Hematopoietic multipotent progenitor cell treated with erythropoietin and hydrocortisone succinate and interleukin-3 and kit ligand, for 4 days (in vitro differentiated cells): ENCODE measurements at regions not wholly inside any gene's neighbourhood (a gene's known extent, or its start where the extent isn't known, plus 50 kb on each side); places are given as distances from the start of the nearest gene placed in this dataset.
A peak's percentile ranks its signal among the peaks of the same experiment; 100 is the strongest.

Experiments
- DNase-seq: peaks from one replicate; pipeline ENCODE4 v3.0.0-alpha.2; 2015

DNA sequence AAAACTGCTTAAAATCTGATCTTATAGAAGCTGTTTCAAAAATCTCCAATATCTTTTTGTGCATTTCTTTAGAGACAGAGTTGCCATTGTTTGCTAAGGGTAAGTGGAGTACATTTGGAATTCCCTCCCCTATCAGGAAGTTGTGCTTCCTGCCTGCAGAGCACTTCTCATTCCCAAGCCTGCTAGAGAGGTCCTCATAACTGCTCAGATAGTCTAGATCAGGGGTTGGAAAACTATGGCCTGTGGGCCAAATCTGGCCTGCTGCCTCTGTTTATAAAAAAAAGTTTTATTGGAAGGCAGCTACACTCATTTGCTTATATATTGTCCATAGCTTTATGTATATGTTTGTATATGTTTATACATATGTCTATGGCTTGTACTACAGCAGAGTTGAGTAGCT is 333.7 kb upstream of the PROK2 start:
- no peak for DNase-seq

DNA sequence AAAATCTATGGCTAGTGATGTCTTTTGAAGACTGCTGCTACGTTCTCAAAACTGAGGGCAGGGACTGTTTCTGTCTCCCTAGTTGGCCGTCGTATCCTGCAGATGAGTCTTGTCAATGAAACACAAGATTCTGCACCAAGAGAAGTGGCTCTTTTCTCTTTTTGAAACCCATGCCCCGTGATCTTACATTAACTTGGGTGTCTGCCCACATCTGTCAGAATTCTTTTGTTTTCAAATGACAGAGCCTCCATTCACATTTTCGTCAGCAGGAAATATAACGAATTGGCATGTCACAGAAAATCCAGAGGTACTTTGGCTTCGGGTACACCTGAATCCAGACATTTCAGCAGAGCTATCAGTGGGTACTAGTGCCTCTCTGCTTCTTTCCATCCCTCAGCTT is 331.3 kb upstream of the PROK2 start:
- DNase-seq = no peak

DNA sequence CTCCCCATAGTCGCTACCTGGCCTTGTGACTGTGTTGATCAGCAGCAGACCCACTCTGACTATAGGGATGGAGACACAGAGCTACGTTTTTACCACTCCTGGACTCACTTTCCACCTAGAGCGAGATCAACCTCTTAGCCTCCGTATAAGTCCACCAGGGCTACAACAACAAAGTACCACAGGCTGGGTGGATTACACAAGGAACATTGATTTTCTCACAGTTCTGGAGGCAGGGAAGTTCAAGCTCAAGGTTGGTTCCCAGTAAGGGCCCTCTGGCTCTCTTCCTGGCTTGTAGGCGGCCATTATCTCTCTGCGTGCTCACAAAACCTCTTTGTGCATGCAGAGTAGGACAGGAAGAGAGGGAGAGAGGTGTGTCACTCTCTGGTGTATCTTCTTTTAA is 330.4 kb upstream of the PROK2 start:
- DNase-seq = no peak

DNA sequence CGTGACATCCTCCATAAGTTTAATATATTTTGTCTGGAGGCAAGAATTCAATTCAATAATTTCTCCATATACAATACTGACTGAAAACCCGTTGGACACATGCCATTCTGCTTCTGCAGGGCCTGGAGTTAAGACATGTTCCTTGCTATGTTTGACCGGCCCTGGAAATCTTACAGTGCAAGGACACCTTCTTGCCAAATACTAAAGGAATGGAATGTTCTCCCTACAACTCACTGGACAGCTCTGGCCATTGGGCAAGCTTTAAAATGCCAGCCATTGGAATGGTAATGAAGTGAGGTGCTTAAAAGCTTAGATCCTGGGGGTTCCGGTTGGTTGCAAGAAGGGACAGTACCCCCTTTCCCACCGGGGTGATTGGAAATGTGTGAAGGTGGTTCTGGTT is 329.8 kb upstream of the PROK2 start:
- DNase-seq = no peak

DNA sequence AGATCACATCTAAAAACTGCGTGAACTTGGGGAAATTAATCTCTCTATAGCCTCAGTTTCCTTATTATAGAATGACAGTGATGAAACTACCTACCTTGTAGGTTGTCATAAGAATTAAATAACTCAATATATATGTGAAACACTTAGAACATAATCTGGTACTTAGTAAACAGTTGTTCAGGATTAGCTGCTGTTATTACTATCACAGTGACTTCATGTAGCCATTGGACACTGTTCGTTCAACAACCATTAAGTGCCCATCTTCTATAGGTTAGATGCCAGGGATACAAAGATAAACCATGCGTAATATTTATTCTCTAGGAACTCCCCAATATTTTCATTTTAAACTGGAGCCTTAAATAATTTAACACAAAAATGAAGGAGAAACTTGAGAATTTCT is 329.0 kb upstream of the PROK2 start:
- no peak for DNase-seq

DNA sequence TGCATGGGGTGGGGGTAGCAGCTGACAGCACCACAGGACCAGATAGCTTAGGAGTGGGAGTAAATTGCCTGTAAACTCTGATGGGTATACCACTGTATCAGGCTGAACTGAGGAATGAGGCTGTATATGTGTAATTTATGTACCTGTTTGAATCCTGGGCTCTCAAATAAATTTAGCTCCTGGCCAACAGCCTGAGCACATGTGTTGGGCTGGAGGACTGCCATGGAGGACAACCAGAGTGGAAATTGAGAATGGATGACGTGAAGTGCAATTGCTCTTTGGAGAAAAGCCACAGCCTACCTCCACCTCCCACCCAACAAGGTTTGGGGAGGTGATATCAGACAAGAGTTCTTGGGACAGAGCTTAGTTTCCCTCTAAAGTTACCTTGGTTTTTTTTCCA is 328.6 kb upstream of the PROK2 start:
- no peak for DNase-seq

DNA sequence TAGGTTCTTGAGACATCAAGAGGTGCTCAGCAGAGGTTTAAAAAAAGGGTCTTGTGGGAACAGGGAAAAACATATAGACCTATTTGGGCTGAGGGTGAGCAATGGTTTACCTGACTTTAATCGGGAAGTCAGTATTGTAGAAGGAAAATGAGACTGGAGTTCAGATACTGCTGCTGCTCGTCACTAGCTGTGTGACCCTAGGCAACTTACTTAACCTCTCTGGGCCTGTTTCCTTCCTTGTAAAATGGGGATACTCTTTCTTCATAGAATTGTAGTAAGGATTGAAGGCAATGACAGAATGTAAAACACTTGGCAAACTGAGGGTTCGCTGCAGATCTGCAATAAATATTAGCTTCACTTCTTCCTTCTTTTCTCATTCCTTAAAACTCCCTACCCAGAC is 327.5 kb upstream of the PROK2 start:
- no peak for DNase-seq

DNA sequence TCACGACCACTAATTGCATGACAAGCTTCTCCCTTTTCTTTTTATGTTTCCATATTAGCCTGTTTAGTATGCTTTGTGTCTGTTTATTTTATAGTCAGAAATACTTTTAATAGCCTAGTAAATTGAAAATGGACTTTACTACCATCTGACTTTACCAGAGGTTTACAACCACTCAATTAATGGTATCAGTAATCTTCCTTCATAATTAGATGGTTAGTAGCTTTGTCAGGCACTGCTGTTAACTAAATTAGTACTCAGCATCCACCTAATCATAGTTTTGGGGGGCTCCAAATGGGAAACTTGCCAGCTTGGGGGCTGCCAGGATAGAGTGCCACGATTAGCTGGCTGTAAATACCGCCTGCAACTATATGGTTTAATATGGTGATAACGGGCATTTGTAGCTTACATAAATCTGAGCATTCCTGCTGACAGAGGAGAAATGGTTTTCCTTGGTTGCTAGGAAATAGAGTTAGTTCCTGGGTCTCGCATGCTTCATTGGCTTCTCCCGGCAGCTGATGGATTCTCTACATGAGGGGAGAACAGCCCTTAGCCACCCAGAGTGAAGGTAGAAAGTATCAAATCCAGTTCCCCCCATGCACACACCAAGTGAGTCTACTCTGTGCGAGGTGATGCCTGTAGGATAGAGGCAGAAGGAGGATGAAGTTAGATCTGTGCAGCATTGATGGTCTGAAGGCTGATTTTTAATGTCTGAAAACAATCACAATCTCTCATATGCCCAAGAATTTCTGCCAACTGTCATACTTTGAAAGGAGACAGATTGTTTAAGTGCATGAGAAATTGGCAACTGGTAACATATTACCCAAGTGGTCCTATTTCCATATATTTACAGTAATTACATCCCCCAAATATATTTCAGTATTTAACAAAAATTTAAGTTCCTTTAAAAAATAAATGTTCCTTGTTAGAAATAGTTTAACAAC is 326.6 kb upstream of the PROK2 start:
- no peak for DNase-seq

DNA sequence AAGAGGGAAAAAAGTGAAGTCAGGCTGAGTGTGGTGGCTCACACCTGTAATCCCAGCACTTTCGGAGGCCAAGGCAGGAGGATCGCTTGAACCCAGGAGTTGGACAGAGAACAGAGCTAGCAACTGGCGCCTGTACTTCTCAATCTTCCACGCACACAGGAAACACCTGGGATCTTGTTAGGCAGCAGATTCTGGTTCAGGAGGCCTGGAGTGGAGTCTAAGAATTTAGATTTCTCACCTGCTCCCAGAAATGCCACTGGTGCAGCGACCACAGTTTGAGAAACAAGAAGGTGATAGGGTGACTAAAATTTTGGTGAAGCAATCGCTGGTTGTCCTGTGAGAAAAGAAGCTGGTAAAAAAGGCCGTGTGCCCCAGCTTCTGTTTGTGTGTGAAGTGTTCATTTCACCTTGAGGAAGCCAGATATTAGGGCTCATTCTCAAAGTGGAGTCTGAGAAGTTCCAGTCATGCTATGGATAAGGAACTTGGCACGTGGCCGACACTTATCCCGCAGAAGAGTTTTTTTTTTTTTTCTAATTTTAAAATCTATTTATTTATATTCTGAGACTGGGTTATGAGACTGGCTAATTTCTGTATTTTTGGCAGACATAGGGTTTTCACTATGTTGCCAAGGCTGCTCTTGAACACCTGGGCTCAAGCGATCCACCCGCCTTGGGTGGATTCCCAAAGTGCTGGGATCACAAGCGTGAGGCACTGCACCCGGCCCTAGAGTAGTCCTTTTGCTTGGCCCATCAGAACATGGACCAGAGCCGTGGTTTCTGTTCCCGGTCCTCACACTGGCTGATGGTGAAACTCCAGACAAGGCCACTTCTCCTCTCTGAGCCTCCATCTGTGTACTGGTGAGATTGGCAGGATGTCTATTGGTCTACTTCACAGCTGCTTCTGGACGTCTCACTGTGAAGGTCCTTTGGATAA is 324.6 kb upstream of the PROK2 start:
- no peak for DNase-seq

DNA sequence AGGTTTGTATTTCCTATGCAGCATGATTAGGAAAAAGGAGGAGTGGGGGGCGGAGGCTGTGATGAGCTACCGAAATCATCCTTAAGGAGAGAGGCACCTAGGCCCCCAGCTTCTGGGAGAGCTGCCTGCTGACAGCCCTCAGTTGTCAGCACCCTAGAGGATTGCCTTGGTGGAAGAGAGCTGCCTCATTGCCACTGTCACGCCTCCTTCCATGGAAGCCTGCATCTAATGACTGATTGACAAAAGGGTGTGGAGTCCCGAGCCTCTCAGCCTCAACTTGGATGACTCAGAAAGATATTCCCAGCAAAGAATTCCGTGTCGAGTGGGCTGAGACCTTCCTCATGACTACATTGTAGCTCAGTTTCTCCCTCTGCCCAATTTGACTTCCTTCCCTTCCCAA is 320.4 kb upstream of the PROK2 start:
- no peak for DNase-seq

DNA sequence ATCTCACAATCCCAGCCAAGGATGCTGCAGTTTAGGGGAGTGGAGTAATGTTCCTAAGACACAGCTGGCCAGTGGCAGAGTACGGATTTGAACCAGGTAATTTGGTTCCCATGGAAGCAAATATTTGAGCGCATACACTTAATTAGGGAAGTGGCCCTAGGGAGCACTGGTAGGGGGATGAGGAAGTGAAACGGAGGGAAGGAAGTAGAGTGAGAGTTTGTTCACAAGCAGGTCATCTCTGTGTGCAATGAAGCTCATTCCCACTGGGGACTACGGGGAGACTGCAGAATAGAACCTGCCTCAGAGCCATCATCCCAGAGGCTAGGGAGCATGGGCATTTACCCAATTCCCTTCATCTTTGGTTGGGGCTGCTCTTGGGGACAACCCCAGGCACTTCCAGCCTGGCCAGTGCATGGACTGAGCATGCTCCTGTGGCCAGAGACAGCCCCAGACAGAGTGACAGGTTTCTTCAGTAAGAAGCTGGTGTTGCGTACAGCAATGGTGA is 317.2 kb upstream of the PROK2 start:
- peak; percentile 53 for DNase-seq

DNA sequence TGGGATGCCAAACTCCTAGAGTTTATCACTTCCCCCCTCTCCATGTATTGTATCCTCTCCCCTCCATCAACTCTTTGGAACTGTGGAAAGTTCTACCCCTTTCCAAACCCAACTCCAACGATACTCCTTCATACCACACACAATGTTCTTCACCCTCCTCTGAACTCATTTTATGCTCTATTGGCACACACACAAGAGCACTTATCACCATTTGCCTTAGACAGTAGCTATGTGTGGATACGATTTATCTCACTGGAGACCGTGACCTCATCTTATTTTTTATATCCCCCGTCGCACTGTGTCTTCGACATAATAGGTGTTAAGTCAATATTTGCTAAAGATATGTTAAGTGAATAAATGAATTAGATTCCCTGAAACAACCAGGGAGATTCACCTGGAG is 316.5 kb upstream of the PROK2 start:
- no peak for DNase-seq

DNA sequence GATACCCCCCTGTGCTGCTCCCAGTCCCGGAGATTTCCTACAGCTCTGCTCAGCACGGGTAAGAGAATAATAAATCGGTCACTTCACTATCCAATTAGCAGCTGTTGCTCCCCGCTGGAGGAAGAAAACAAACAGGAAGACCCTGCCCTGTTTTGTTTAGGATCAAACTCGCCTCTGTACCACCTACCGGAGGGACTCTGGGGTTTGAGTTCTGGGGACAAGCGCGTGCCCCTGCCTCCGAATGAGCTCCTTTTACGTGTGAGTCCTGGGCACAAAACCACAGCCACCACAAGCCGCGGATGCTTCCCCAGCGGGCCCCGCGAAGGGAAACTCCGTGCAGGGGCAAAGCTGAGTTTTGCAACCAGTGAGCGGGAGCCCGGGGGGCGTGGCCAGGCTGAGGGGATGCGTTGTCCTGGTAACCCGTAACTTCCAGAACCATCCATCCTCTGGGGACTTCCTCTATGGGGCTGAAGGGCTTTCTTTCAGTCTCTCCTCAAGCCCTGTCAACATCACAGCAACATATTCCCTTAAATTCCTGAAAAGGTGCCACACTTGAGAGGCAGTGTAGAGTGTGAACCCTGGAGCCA is 315.7 kb upstream of the PROK2 start:
- peak; percentile 90 for DNase-seq

DNA sequence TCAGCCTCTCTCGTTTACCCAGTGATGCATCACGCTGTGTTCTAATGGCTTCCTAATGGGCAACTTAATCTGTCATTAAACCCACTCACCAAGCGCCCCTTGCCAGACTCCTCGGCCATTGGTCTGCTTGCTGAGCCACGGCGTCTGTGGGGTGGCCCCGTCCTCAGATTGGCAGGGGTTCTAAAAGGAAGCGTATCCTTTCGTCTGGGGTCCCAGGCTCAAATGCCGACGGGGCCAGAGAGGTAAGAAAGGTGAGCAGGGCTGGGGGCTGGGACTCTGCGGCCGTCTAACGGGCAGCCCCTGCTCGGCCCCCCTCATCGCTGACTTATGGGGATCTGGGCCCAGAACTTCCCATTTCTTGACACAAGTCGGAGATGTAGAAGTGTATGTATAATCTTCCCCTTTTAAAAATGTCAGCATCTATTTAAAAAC is 315.1 kb upstream of the PROK2 start:
- DNase-seq = peak; percentile 60

DNA sequence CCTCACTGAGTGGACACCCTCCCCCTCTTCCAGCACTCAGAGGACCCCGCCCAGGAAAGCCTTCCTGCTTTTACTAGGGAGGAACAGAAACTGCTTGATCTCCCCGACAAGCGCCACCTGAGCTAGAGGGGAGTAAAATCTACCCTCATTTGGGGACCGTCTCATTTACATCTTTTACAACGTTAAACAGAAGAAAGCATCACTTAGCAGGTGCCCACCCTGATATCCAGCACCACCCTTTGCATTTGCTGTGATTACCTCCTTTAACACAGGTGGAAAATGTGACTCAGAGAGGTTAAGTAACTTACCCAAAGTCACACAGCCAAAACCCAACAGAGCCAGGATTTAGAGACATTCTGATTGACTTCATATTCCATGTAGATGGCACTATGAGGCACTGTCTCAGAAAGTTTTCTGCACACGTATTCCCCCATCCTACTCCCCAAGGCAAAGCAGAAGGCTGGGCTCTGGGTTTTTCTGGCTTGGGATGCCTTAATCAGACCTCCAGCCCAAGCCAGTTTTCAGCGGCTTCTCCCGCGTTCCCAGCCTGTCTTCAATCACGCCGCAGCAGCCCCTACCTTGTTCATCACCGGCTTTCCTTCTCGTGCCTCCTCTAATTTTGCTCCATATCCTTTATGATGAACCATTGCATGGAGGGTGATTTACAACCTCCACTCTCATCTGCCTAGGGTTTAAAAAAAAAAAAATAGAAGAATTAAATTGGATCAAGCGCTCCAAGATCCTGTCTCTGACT is 314.6 kb upstream of the PROK2 start:
- DNase-seq = no peak

DNA sequence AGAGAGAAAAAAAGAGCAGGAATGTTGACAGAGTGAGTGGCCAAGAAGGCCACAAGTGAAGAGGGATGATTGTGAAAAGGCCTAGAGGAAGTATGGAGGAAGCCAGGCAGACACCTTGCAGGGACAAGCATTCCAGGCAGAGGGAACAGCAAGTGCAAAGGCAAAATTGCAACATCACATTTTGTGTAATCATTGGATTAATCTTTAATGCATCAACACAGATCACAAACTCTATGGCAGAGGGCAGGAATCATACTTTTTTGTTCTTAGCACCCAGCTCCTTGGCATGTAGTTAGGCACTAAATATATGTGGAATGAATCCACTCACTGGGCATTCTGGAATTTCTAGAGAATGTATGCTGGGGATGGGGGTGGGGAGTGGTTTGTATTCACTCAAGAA is 312.1 kb upstream of the PROK2 start:
- DNase-seq = no peak

DNA sequence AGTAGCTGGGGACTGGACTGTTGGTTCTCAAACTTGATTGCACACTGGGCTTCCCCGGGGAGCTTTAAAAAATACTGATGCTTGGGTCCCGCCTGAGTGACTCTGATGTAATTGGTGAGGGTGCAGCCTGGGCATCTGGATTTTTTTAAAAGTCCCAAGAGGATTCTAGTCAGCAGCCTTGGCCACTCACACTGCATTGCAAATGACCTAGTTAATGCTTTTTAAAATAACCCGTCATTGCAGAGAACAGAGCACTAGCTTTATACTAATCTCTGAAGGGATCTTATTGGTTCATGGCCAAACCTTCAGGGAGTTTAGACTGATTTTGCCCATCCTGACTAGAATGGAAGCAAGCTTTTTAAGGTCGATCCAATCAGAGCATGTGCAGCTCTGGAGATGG is 310.6 kb upstream of the PROK2 start:
- DNase-seq = no peak

DNA sequence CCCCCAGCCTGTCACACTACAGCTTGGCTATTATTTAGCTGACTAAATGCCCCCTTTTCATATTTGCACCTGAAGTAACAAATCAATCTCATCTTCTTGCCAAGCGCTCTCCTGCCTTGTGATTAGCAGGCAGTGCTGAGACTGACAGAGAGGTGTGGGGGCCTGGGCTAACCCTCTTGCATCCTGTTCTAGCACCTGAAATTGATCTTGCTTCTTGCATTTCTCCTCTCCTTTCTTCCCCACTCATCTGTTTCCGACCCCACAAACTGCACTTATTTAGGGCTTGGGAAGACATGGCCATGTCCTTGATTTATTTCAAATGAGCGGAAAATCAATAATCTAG is 309.0 kb upstream of the PROK2 start:
- no peak for DNase-seq

DNA sequence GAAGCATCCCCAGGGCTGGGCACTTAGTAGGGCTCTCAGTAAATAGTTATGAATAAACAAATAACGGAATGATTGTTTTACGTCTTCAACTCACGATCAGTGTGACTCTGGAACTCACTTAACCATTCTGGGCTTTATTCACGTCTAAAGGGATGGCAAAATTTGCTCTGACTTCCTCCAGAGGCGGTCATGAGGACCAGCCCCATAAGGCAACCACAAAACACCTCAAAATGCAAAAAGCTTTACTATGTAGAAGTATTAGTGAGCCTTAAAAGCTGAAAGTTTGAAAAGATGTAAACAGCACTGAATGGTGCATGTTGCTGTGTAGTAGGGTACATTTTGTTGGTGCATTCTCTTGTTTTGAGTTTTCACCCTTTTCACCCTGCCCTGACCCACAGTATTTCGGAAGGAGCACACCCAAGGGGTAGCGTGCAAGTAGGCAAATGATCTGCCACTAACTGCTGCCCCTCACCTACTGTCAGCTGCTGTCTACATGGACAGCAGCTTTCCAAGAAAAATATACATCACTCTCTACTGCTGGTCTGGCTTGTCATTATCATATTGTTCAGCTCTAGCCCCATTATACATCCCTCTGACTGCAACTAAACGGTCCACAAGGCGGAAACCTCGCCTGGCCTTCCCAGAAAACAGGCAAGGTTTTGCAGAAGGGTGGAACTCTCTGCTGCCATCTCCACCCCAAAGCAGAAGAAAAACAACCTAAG is 308.5 kb upstream of the PROK2 start:
- no peak for DNase-seq

DNA sequence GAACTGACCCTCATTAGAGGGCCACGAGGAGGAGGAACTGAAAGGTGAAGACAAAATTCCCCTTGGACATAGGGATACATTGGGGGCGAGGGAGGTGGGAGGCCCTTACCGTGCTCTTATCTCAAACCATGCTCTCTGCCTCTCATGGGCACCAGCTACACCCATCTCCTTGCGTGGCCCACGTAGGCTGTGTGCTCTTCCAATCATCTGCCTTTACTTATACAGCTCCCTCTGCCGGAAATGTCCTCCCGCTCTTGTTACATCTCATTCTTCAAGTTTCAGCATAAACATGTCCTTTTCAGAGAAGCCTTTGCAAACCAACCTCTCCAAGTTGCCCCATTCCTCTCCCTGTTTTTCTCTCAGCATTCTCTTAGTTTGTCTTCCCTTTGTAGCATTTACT is 307.8 kb upstream of the PROK2 start:
- no peak for DNase-seq

DNA sequence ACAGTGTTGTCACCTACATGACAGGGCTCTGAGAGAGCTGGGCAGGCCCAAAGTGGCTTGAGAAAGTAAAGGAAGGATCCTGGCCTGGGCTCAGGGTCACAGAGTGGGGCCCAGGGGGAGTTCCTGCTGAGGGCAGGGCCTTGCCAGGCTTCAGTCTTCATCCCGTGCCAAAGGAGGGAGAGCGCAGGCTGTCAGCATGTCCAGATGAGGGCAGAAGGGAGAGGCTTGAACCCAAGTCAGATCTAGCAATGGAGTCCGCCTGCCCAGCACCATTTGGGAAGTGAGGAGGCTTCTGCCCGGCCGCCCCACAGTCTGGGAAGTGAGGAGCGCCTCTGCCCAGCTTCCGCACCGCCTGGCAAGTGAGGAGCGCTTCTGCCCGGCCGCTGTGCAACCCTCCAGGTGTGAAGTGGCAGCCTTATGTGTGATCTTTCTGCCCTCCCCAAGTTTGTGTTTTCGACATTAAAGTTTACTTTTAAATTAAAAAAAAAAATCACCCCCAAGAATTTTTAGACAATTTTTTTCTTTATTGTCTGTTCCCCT is 303.6 kb upstream of the PROK2 start:
- no peak for DNase-seq

DNA sequence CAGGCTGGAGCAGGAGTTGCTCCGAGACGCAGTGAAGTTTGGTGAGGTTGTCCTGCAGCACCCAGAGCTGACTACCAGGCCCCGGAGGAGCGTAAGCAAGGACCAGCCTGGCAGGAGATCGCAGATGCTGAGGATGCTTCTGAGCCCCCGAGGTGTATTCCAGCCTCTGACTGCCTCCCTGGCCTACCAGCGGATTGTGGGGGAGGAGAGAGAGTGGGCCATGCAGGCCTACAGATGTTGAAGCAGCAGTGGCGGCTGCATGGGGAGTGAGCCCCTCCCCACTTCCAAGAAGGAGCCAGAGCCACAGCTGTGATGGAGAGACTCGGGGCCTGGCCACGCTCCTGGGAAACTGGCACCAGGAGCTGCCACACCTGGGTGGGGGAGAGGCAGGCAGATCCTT is 302.5 kb upstream of the PROK2 start:
- DNase-seq = no peak
